Endothelial cell of umbilical vein (primary cell): ENCODE measurements at regions not wholly inside any gene's neighbourhood (a gene's known extent, or its start where the extent isn't known, plus 50 kb on each side); places are given as distances from the start of the nearest gene placed in this dataset.

Experiments
- BruUV-seq: library from RNA; stranded (reverse); fragments of 400-500 nt; replicated peaks from 2 replicates; lab custom pipeline; 2021; lab: Mats Ljungman, UMichigan
- CTCF ChIA-PET: fragments of 300-600, 350-600 bp; sonication (Branson Sonifier 250); formaldehyde crosslinking; loops from one replicate; lab custom pipeline; 2021; ENCODE audit warnings: antibody characterized with exemption, inconsistent platforms; lab: Charles Lee
- POLR2A ChIA-PET: fragments of 300-600, 350-600 bp; sonication (Branson Sonifier 250); formaldehyde crosslinking; loops from one replicate; lab custom pipeline; 2021; ENCODE audit warnings: antibody characterized with exemption, inconsistent platforms; lab: Charles Lee
- DNase-seq: peaks from one replicate; pipeline ENCODE4 v3.0.0-alpha.2; 2011; ENCODE audit warnings: low read depth, low spot score
- FAIRE-seq: peaks from 2 replicates; lab custom pipeline; 2011; peaks lifted over from hg19 to GRCh38; lab: Jason Lieb, UNC
- H2AFZ ChIP-seq: 2 replicates; pipeline ENCODE4 v1.6.0; 2012; ENCODE audit warnings: low read depth, low read length, control low read depth, inconsistent platforms
- H3K27ac ChIP-seq: 2 replicates; pipeline ENCODE4 v1.5.1; 2011; ENCODE audit warnings: low read depth, mild to moderate bottlenecking, control low read depth, low read length, moderate library complexity; ENCODE audit not compliant: insufficient read depth
- H3K27me3 ChIP-seq, 2 experiments: 2 replicates each; pipeline versions ENCODE4 v1.6.0 to v1.6.1; 2011; ENCODE audit warnings: low read length in 2 of 2, mixed read lengths in 1 of 2; ENCODE audit not compliant: control insufficient read depth in 2 of 2, insufficient read depth in 2 of 2
- H3K36me3 ChIP-seq, 2 experiments: 2 replicates in 1 of 2; 3 replicates in 1 of 2; pipeline ENCODE4 v1.5.1; 2011; ENCODE audit warnings: low read length in 2 of 2, mild to moderate bottlenecking in 1 of 2, moderate library complexity in 1 of 2; ENCODE audit not compliant: control insufficient read depth in 2 of 2, insufficient read depth in 2 of 2; ENCODE audit errors: extremely low read depth in 1 of 2
- H3K4me1 ChIP-seq: 3 replicates; pipeline ENCODE4 v1.5.1; 2011; ENCODE audit warnings: mild to moderate bottlenecking, low read length; ENCODE audit not compliant: control insufficient read depth, insufficient read depth; ENCODE audit errors: extremely low read depth
- H3K4me2 ChIP-seq: 2 replicates; pipeline ENCODE4 v1.6.1; 2011; ENCODE audit warnings: low read length, control low read depth, mixed read lengths; ENCODE audit not compliant: insufficient read depth
- H3K4me3 ChIP-seq, 3 experiments: fragments of 200-600 bp in 1 of 3; sonication (generic), shearing (Covaris generic) in 1 of 3; replicated peaks in 1 of 3; 2 replicates each; pipeline ENCODE4 v1.5.1; 2011 to 2016; ENCODE audit warnings: control low read depth in 3 of 3, low read length in 3 of 3, mild to moderate bottlenecking in 2 of 3, inconsistent platforms in 1 of 3, low read depth in 1 of 3, moderate library complexity in 1 of 3; ENCODE audit not compliant: insufficient read depth in 1 of 3
- H3K79me2 ChIP-seq: 2 replicates; pipeline ENCODE4 v1.6.0; 2012; ENCODE audit warnings: low read length, inconsistent platforms; ENCODE audit not compliant: control insufficient read depth, insufficient read depth
- H3K9ac ChIP-seq: replicated peaks from 2 replicates; pipeline ENCODE3; 2011; ENCODE audit warnings: low read length, control low read depth; ENCODE audit not compliant: insufficient read depth; ENCODE audit errors: extremely low read depth
- H3K9me1 ChIP-seq: replicated peaks from 3 replicates; pipeline ENCODE4 v1.6.0; 2011; ENCODE audit warnings: mild to moderate bottlenecking, low read length; ENCODE audit not compliant: control insufficient read depth, insufficient read depth; ENCODE audit errors: extremely low read depth
- H3K9me3 ChIP-seq: replicated peaks from 2 replicates; pipeline ENCODE4 v1.5.1; 2012; ENCODE audit warnings: low read length, inconsistent platforms; ENCODE audit not compliant: control insufficient read depth, insufficient read depth
- H4K20me1 ChIP-seq: replicated peaks from 2 replicates; pipeline ENCODE3; 2011; ENCODE audit warnings: mild to moderate bottlenecking, low read length; ENCODE audit not compliant: control insufficient read depth, insufficient read depth; ENCODE audit errors: extremely low read depth
- CTCF ChIP-seq, 2 donors: IDR thresholded peaks; 1 replicate in 1 of 2; 2 replicates in 1 of 2; pipeline ENCODE4 v1.5.1; 2011; ENCODE audit warnings: low read length in 2 of 2, mild to moderate bottlenecking in 2 of 2, moderate library complexity in 2 of 2, control low read depth in 1 of 2, inconsistent platforms in 1 of 2, low read depth in 1 of 2; ENCODE audit not compliant: insufficient read depth in 1 of 2; ENCODE audit errors: extremely low read depth in 1 of 2
- EZH2 ChIP-seq: IDR thresholded peaks from 2 replicates; pipeline ENCODE4 v1.6.1; 2012; ENCODE audit warnings: borderline replicate concordance, low read depth, mild to moderate bottlenecking, moderate library complexity, low read length, inconsistent platforms; ENCODE audit not compliant: severe bottlenecking
- FOS ChIP-seq: IDR thresholded peaks from 2 replicates; pipeline ENCODE4 v1.6.1; 2011; ENCODE audit warnings: mild to moderate bottlenecking, low read length, moderate library complexity, borderline replicate concordance; ENCODE audit not compliant: insufficient read depth
- GATA2 ChIP-seq: IDR thresholded peaks from 2 replicates; pipeline ENCODE4 v1.7.0; 2011; ENCODE audit warnings: low read depth, mild to moderate bottlenecking, moderate library complexity, mixed read lengths, low read length; ENCODE audit not compliant: insufficient read length, insufficient read depth
- JUN ChIP-seq: IDR thresholded peaks from 2 replicates; pipeline ENCODE4 v1.6.1; 2011; ENCODE audit warnings: borderline replicate concordance, low read depth; ENCODE audit not compliant: insufficient read length, insufficient read depth
- MAX ChIP-seq: IDR thresholded peaks from 2 replicates; pipeline ENCODE4 v1.6.1; 2011; ENCODE audit not compliant: insufficient read depth, insufficient read length
- MYC ChIP-seq: IDR thresholded peaks from one replicate; pipeline ENCODE4 v1.6.1; 2011; ENCODE audit warnings: mild to moderate bottlenecking, low read depth, low read length
- POLR2A ChIP-seq: IDR thresholded peaks from 2 replicates; pipeline ENCODE4 v1.6.1; 2012; ENCODE audit warnings: low read depth, mild to moderate bottlenecking, control low read depth, low read length
- POLR2AphosphoS5 ChIP-seq: IDR thresholded peaks from 2 replicates; pipeline ENCODE4 v1.6.1; 2012; ENCODE audit warnings: low read depth, mild to moderate bottlenecking, control low read depth, low read length, moderate library complexity; ENCODE audit not compliant: insufficient read depth
- dilution Hi-C: fragments of 300-500 bp; cut with MboI; formaldehyde crosslinking; loops from one replicate; pipeline ENCODE4 v1.15.0; 2019; ENCODE audit warnings: low sequenced_read_pairs; ENCODE audit not compliant: extremely low pct_ligation_motif_present
- intact Hi-C: fragments of 100-400 bp; cut with micrococcal nuclease; formaldehyde crosslinking; loops from one replicate; pipeline ENCODE4 v1.10.0; 2022

GRCh38 chr16:54525104-54525503, 238.5 kb upstream of the IRX3 start:
- Histone ChIP-seq H3K4me2 (no peak overlapping the region), H3K4me1 (no peaks in the 10 kb centered on the region), H3K36me3 (no peaks in the 10 kb centered on the region), H3K27me3 (no peaks in the 10 kb centered on the region), H3K9me3 (peaks cover 2% of the 10 kb centered on the region), H3K4me3 (no peak overlapping the region), H4K20me1 (no peaks in the 10 kb centered on the region), H3K9ac (no peak overlapping the region), H2AFZ (no peak overlapping the region), H3K79me2 (no peaks in the 10 kb centered on the region), H3K27ac (no peak overlapping the region), H3K9me1 (no peaks in the 10 kb centered on the region)
- POLR2A ChIA-PET, result no interaction called here
- BruUV-seq, result no TSS peak
- CTCF ChIA-PET, result no interaction called here
- FAIRE-seq (no peak), DNase-seq (no peak)
- dilution Hi-C loops (no loop called here), intact Hi-C loops (no loop called here)
- TF ChIP-seq POLR2A, result no peak
- no peak for TF ChIP-seq EZH2
- TF ChIP-seq POLR2AphosphoS5, result no peak
- no peak for TF ChIP-seq MAX
- no peak for TF ChIP-seq JUN
- no peak for TF ChIP-seq GATA2
- no peak for TF ChIP-seq FOS
- TF ChIP-seq CTCF (IDR thresholded peaks at IDR 0.05; ENCODE audit: extremely low read depth in 1 of 2, insufficient read depth in 1 of 2, low read depth in 1 of 2, low read length in 2 of 2), result no peak
- no peak for TF ChIP-seq MYC
